ENCODE measurements at regions not wholly inside any gene's neighbourhood (a gene's known extent, or its start where the extent isn't known, plus 50 kb on each side); places are given as distances from the start of the nearest gene placed in this dataset.

GRCh38 chr6:18328070-18328469, 59.1 kb upstream of the RNF144B start:
- no peaks in the 10 kb centered on the region for H3K9me3 Mint-ChIP-seq (ENCODE audit: unreplicated experiment)
- TF ChIP-seq CTCF (IDR thresholded peaks at IDR 0.05; ENCODE audit: unreplicated experiment): no peak
- DNase-seq (ENCODE audit: low spot score): no peak
- no peaks in the 10 kb centered on the region for H3K36me3 Mint-ChIP-seq (ENCODE audit: low read depth, unreplicated experiment)
- peaks cover 8% of the 10 kb centered on the region for H3K4me1 Mint-ChIP-seq (ENCODE audit: unreplicated experiment)
- no peak overlapping the region for H3K27ac Mint-ChIP-seq (ENCODE audit: unreplicated experiment)
- H3K4me3 Mint-ChIP-seq (ENCODE audit: unreplicated experiment): no peak overlapping the region
- H3K27me3 Mint-ChIP-seq (ENCODE audit: unreplicated experiment): peaks cover 4% of the 10 kb centered on the region

- Mint-ChIP-seq H3K4me1 (ENCODE audit: unreplicated experiment) (peaks cover 8% of the 10 kb centered on the region), H3K36me3 (ENCODE audit: low read depth, unreplicated experiment) (no peaks in the 10 kb centered on the region), H3K9me3 (ENCODE audit: unreplicated experiment) (no peaks in the 10 kb centered on the region), H3K27me3 (ENCODE audit: unreplicated experiment) (peaks cover 4% of the 10 kb centered on the region), H3K27ac (ENCODE audit: unreplicated experiment) (no peak overlapping the region), H3K4me3 (ENCODE audit: unreplicated experiment) (no peak overlapping the region)
- DNase-seq (ENCODE audit: low spot score): no peak
- TF ChIP-seq CTCF (IDR thresholded peaks at IDR 0.05; ENCODE audit: unreplicated experiment): no peak
Observed at GRCh38 chr6:18327626-18328025, 59.5 kb upstream of the RNF144B start.

GRCh38 chr6:18326980-18327379, 60.2 kb upstream of the RNF144B start:
- DNase-seq (ENCODE audit: low spot score): no peak
- Mint-ChIP-seq H3K4me1 (ENCODE audit: unreplicated experiment) (peaks cover 8% of the 10 kb centered on the region), H3K4me3 (ENCODE audit: unreplicated experiment) (no peak overlapping the region), H3K27me3 (ENCODE audit: unreplicated experiment) (peaks cover 4% of the 10 kb centered on the region), H3K9me3 (ENCODE audit: unreplicated experiment) (no peaks in the 10 kb centered on the region), H3K36me3 (ENCODE audit: low read depth, unreplicated experiment) (no peaks in the 10 kb centered on the region), H3K27ac (ENCODE audit: unreplicated experiment) (no peak overlapping the region)
- no peak for TF ChIP-seq CTCF (IDR thresholded peaks at IDR 0.05; ENCODE audit: unreplicated experiment)

GRCh38 chr6:18326001-18326400, 61.1 kb upstream of the RNF144B start:
- peaks cover 4% of the 10 kb centered on the region for H3K27me3 Mint-ChIP-seq (ENCODE audit: unreplicated experiment)
- H3K4me3 Mint-ChIP-seq (ENCODE audit: unreplicated experiment): no peak overlapping the region
- no peak overlapping the region for H3K27ac Mint-ChIP-seq (ENCODE audit: unreplicated experiment)
- no peak for TF ChIP-seq CTCF (IDR thresholded peaks at IDR 0.05; ENCODE audit: unreplicated experiment)
- H3K4me1 Mint-ChIP-seq (ENCODE audit: unreplicated experiment): peaks cover 8% of the 10 kb centered on the region
- H3K9me3 Mint-ChIP-seq (ENCODE audit: unreplicated experiment): no peaks in the 10 kb centered on the region
- no peaks in the 10 kb centered on the region for H3K36me3 Mint-ChIP-seq (ENCODE audit: low read depth, unreplicated experiment)
- DNase-seq (ENCODE audit: low spot score): no peak

- Mint-ChIP-seq H3K4me1 (ENCODE audit: unreplicated experiment) (peaks cover 8% of the 10 kb centered on the region), H3K9me3 (ENCODE audit: unreplicated experiment) (no peaks in the 10 kb centered on the region), H3K36me3 (ENCODE audit: low read depth, unreplicated experiment) (no peaks in the 10 kb centered on the region), H3K27ac (ENCODE audit: unreplicated experiment) (no peak overlapping the region), H3K27me3 (ENCODE audit: unreplicated experiment) (peaks cover 4% of the 10 kb centered on the region), H3K4me3 (ENCODE audit: unreplicated experiment) (no peak overlapping the region)
- no peak for TF ChIP-seq CTCF (IDR thresholded peaks at IDR 0.05; ENCODE audit: unreplicated experiment)
- no peak for DNase-seq (ENCODE audit: low spot score)
Observed at GRCh38 chr6:18324706-18325042, 60.3 kb upstream of the DEK start.

All from endothelial cell (in vitro differentiated cells).